PFSK-1 (cell line): ENCODE measurements at regions not wholly inside any gene's neighbourhood (a gene's known extent, or its start where the extent isn't known, plus 50 kb on each side); places are given as distances from the start of the nearest gene placed in this dataset.

Experiments used
- FOXP2 ChIP-seq: optimal IDR thresholded peaks from 2 replicates; pipeline ENCODE3; 2011; ENCODE audit warnings: borderline replicate concordance, control low read depth, inconsistent platforms; ENCODE audit not compliant: insufficient read depth; ENCODE audit errors: extremely low read length, extremely low read depth
- POLR2AphosphoS5 ChIP-seq: IDR thresholded peaks from 2 replicates; pipeline ENCODE4 v1.6.1; 2012; ENCODE audit warnings: low read depth, mild to moderate bottlenecking, control low read depth, low read length, moderate library complexity
- REST ChIP-seq, 2 experiments: IDR thresholded peaks; 2 replicates each; pipeline versions ENCODE4 v1.6.1 to v1.8.0; 2011 to 2012; ENCODE audit warnings: low read depth in 2 of 2, low read length in 2 of 2, control low read depth in 1 of 2, inconsistent platforms in 1 of 2, mild to moderate bottlenecking in 1 of 2, moderate library complexity in 1 of 2; ENCODE audit not compliant: insufficient read depth in 1 of 2
- TAF1 ChIP-seq: IDR thresholded peaks from 2 replicates; pipeline ENCODE4 v1.6.1; 2012; ENCODE audit warnings: low read length, control low read depth, borderline replicate concordance; ENCODE audit not compliant: insufficient read depth

- no peak for TF ChIP-seq REST (IDR thresholded peaks at IDR 0.05; ENCODE audit: insufficient read depth in 1 of 2, low read depth in 2 of 2, low read length in 2 of 2)
- no peak for TF ChIP-seq POLR2AphosphoS5
- no peak for TF ChIP-seq TAF1
- no peak for TF ChIP-seq FOXP2
These were observed 111.0 kb upstream of the LMO3 start for GRCh38 chr12:16716928-16717327.
